Activated T-cell treated with anti-CD3 and anti-CD28 coated beads for 4 hours (primary cell): ENCODE measurements at regions not wholly inside any gene's neighbourhood (a gene's known extent, or its start where the extent isn't known, plus 50 kb on each side); places are given as distances from the start of the nearest gene placed in this dataset.

Source experiments
- DNase-seq: peaks from one replicate; pipeline ENCODE4 v3.0.0-alpha.2; 2020

DNA sequence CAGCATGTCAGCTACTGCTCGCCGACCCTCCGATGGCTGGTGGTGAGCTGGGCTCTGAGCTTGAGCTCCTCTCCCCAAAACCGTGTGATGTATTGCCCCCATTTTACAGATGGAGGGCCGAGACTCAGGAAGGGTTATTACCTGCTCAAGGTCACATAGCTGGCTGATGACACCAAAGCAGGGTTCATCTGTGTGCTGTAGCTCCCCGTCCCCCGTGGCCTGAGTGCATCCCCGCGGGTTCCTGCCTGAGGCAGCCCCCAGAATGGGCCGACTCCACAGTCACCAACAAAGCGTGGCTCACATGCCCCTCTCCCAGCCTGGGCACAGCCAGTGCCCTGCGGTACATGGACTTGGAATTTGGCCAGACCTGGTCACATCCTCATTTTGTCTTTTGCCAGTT lies 198.6 kb downstream of the TFCP2L1 start:
- DNase-seq, result no peak

DNA sequence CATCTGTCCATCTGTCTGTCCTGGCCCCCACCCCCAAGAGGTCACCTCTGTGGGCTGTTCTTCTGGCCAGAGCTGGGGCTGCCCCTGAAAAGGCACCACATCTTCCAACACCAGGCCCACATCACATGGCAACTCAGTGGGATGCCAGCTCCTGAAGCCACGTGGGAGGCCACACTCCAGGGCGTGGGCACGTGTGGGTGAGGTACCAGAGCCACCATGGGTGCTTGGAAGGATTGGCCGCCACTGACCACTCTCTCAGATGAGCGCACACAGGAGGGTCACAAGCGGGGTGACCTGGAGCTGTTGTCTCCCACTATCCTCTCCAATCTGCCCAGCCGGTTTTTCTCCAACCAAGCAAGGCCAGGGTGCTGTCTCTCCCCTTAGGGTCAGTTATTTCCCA lies 197.9 kb downstream of the TFCP2L1 start:
- DNase-seq, result no peak

DNA sequence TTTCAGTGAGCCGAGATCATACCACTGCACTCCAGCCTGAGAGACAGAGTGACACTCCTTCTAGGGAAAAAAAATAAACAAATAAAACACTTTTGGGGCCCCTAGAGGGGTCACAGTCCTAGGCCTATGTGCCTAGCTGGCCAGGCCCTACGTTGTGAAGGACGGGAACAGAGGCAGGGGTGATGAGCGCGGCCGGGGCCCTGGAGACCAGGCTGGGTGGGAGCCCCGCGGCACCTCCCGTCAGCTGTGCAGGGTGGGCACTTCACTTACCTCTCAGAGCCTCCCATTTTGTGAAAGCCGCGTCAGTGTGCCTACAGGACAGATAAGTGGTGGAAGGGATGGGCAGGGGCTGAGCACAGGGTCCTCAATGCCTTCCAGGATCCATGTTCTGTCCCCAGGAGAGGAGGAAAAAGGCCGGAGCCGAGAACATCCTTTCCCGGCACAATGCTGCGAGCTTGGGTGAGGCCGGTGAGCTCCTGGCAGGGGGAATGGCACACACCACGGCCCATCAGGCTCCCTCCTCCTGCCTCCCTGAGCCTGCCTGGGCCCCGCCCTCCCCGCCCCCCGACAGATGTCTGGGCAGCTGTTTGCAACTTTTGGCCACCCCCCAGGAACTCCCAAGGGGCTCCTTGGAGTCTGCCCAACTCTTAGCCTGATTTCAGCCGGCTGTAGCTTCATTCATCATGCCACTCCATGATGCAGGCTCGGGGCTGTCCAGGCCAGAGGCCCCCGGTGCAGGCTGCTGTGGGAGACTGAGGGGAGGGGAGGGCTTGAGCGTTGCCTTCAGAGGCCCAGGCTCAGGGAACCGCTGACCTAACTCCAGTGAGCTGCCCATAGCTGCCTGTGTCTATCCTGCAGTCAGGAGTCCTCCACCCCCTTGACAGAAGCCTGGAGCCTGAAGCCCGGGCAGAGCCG lies 196.5 kb downstream of the TFCP2L1 start:
- DNase-seq, result no peak

DNA sequence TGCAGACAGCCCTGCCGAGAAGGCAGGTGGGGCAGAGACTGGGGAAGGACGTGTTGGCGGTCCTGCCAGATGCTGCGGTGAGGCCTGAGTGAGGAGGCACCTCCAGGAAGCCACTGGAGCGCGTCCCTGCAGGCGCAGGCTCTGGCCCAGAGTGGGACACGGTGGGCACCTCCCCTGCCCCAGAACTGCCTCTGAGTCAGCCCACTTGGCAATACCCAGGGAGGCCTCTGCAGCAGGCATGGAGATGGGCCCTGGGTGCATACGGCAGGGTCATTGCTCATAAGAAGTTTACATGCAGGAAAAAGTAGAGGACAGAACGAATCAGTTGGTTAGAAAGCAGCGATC lies 195.9 kb downstream of the TFCP2L1 start:
- no peak for DNase-seq

DNA sequence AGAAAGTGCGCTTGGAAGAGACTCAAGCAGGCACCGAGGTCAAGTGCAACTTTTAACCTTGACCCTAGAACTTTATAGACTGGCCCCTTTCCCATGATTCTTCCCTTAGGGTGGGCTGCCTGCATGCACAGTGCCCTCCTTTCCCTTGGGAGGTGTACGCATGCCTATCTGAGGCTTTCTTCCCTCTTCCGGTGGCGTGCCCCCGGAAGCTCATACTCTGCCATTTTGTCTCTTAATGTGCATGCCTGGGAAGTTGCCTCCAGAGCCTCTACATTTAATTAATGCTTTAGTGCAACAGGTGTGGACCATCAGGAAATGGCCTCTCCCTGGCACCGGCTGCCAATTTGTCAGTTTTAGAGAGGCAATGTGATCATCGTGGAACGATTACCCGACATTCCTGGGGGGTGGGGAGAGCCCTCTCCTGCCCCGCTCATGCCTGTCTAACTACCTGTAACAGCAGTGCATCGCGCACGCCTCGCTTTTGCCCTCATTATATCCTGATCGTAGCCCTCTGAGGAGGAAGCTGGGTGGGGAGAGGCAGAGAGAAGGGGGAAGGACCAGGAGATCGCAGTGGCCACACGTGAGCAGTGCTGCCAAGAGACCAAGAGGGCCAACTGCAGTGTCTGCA lies 194.8 kb downstream of the TFCP2L1 start:
- no peak for DNase-seq

DNA sequence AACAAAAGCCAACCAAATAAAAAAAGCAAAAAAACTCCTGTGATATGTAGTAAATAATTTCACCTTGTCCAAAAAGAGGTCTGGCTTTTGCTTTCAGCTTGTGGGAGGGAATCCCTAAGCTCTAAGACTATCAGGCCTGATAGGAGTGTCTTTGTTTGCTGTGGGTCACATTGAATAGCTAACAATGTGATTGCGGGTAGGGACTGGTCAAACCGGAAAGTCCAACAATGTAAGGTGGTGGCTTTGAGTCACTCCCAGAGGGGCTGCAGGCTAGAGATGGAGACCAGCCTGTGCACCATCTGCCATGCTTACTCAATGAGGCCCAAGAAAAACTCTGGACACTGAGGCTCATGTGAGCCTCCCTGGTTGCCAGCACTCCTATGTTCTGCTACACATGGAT lies 192.9 kb downstream of the TFCP2L1 start:
- no peak for DNase-seq

DNA sequence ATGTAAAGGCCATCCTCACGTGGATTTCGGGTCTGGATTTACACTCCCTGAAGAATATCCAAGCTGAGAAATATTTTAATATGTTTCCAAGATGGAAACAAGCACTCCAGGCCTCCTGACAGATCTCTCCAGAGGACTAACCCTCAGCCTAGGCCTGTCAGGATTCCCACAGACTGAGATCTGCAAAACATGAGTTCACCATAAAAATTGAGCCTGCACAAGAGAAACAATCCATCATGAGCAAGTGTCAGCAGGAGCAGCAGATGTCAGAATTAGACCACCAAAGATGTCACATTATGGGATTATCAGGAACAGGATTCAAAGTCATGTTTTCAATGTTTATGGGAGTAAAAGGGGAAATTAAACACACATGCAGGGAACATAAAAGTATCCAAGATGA lies 191.3 kb downstream of the TFCP2L1 start:
- DNase-seq, result no peak

DNA sequence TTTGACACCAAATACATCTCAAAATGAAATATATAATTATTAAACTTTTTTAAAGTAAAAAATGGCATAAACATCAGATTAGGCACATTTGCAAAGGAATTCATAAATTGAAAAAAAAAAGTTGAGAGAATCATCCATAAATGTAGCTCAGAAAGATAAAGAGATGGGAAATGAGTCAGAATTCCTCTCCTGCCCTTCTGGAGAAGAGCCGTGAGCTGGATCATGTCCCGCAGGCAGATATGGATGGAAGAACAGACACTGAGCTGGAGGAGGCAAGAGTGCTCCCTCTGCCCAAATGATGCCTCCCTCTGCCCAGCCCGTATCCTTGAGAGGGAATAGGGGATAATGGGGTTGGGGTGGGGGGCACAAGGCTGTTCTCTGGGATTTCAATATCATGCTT lies 190.9 kb downstream of the TFCP2L1 start:
- DNase-seq, result no peak

DNA sequence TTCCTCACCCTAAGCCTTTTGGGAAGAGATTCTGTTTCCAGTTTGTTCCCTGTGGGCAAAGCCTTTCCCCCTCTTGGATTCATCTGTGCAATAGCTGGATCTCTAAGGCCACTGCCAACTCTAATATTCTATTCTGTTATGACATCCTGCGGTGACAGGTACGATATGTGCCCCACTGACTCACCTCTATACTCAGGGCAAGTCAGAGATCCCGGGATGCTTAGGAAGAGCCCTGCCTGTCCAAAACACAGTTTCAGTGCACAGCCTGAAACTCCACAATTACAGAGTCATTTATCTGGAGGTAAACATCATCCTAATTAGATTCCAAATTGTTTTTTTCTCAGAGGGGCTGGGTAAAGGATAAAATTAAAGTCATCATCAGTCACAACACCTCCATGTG lies 190.2 kb downstream of the TFCP2L1 start:
- no peak for DNase-seq

DNA sequence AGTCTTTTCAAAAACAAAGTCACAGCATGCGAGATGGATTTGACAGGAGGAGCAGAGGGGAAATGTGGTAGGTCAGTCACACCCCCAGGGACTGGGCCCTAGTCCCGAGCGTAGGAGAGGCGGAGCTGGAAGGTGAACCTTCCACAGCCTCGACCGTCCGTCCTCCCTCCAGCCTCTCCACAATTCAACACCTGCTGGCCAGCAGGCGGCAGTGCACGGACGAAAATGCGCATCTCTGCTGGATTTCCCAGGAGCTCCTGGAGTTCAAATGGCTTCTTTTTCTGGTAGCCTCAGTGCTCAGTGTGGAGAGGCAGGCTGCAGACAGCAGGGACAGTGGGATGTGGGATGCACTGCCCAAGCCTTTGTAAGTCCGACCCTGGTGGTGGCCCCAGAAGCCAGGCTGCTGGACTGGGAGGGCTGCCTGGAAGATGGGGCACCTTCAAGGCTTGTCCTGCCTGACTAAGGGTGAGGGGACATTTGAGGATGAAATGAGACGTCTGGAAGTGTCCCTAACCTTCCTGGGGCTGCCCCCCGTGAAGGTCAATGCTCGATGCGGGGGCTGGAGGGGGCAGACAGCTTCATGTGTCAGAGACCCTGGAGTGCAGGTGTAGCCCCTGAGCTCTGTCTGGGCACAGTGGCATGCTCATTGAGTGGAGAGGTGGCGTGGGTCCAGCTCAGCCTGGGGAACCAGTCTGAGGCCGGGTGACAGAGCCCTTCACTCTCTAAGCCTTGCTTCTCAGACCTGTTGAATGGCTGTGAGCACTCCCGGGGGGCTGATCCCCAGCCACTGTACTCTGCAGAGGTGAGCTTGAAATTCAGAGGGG lies 189.5 kb downstream of the TFCP2L1 start:
- DNase-seq, result no peak

DNA sequence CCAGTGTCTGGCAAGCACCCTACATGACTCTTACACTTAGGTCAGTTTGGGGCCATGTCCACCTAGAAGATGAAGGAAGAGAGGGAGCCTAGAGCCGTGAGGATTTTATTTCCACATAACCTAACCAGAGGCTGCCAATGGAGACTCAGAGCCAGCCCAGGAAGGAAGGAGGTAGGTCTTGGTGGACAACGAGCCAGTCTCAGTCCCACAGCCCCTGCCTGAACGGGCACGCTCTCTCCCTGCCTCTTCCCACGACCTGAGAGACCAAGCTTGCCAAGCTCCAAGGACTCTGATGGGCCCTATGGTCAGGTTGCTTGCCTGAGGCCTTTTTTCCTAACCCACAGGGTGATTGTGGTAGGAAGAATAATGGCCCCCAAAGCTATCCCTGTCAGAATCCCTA lies 188.4 kb downstream of the TFCP2L1 start:
- DNase-seq, result no peak

DNA sequence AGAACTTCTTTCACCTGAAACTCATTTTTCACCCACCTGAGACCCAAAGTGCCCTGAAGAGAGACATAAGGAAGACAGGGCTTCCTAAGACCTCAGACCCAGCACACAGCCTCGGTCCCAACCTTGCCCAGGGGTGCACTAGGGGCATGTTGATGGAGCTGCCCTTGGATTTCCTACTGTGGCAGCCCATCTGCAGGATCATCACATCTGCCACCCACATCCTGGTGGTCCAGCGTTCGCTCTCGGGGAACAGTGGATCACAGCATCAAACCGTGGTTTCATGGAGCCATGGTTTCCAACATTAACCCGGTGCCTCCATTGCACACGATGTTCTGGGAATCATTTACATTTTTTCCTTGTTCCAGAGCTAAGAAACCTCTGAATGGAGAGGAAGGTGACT lies 186.4 kb downstream of the TFCP2L1 start:
- no peak for DNase-seq

DNA sequence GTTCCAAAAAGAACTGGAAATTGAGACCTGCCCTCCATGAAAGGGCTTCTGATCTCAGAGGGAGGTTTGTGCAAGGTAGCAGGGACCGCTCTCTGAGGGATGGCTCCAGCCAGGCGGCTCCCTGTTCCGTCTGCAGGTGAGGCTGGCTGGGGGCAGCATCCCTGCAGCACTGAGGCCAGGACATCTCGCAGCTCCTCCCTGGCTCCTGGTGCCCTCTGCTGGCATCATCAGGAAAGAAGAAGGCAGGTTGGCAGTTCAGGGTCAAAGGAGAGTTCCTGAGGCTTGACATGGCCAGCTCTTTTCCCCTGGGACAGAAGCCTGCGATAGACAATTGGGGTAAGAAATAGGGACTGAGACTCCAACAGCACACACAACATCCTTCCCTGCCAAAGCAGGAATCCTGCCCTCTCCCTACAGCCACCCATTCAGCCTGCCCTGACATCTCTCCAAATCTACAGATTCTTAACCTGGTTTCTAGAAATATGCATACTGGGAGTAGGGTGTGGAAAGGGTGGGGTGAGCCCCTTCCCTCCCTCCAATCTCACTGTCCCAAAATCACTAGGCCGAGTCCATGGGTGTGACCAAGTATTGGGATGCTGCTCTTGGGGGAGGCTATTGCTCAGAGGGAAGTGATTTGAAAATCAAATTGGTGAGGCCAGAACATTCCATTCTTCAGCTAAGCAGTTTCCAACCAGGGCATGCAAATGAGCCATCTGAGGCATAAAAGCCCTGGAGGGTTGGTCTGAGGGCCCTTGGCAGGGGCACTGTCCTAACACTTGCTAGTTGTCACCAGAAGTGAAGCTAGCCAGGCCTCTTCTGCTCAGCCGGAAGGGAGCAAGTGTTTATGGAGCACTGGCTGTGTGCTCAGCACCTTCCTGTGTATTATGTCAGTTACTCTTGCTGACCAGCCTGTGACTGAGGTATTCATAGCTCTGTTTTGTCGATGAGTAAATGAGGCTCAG lies 185.4 kb downstream of the TFCP2L1 start:
- no peak for DNase-seq

DNA sequence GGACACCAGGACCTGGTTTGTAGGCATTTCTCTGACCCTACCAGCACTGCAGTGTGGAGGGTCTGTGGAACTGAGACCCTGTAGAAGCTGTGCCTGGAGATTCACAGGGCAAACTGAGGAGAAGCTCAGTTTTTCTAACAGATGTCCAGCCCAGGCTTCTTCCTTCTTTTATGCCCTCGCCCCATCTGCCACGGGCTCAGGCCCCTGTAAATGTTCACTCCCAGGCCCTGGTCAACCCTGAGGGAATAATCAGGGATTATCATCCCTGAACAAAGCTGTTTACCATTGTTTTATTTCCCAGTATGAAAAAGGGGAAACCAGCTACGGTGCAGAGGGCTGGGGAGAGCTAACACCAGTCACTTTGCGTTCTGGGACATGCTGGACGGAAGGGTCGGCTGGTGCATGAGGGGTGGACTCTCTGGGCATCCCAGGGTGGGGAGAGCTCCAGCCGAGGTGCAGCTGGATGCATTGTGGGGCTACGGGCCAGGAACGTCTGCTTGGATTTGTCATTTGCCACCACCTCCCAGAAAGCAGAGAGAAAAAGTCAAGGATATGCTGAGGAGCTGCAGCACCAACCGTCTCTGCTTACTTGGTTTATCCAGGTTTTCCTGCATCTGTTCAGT lies 183.8 kb downstream of the TFCP2L1 start:
- DNase-seq, result no peak

DNA sequence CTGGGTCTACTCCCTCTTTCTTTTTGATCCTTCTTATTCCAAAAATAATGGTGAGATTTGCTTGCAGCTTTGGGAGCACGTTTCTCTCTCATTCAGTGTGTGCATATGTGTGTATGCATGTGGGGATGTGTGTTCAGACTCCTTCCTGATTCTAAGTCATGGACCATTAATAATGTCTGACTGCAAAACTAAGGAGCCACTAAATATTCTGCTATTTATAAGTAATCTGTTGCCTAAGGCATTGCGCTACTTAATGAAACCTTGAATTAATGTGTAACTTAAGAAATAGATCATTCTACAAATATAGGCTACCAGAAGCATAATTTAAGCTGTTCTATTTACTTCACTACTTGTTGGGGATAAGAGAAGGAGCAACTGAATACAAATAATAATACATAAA lies 182.1 kb downstream of the TFCP2L1 start:
- DNase-seq, result no peak

DNA sequence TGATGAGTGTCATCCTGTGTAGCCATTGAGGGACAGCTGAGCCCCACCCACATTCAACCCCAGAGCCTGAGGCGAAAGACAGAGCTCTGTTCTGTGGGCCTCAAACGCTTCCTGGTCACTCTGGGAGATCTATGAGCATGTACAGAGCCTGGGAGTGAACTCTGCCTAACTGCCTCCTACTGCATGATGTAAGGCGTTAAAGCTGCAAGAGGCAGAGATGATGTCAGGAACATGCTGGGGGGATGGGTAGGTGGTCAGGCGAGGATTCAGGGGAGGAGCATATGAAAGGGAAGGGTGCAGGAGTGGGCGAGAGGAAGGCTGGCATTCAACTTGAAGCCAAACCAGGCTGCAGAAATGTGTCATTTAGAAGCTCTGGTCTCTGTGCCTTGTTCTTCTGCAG lies 181.0 kb downstream of the TFCP2L1 start:
- no peak for DNase-seq

DNA sequence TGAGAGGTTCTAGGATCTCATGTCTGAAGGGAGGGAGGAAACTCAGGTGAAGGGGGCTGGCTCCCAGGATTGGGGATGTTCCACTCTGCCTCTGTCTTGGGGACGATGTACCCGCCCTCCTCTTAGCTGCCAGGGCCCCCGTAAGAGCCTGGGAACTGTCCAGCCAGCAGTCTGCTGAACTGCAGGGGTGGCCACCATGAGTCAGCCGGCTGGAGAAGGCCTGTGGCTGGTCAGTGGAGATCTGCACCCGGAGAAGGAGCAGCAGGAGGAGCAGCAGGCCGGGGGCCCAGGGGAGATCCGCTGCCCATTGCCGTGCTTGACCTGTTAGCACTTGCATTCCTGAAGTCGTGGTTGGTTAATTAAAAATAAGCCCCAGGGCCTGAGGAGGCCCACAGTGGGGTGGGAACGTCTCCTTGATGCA lies 180.3 kb downstream of the TFCP2L1 start:
- DNase-seq, result no peak

DNA sequence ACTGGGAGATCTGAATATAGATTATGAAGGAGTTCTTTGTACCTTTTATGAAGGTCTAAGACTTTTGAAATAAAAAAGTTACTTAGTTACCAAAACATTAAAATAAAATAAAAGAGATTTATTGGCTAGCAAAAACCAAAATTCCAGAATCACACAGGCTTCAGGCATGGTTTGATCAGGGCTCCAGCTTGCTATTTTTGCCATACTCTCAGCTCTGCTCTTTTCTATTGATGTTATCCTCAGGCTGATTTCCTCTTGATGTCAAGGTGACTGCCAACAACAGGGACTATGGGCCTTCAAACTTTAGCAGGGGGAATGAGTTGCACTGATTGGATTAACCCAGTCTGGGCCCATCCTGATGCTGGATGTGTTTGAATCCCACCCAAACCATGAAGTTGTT lies 174.1 kb downstream of the TFCP2L1 start:
- no peak for DNase-seq

DNA sequence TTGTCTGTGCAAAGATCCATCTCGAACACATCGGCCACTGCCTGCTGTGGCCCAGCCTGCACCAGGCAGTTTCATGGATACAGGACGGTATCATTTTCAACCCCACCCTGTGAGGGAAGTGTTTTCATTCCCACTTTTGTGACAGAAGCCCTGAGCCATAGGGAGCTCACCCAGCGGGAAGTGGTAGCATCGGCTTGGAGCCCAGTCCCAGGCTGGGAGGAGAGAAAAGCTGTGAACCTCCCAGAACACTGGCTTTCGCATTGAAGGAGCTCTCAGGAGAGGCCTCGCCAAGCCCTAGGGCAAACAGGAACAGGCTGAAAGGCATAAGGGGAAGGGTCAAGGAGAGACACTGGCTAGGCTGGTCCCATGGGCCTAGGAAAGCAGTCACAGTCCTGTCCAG lies 166.1 kb downstream of the TFCP2L1 start:
- DNase-seq, result no peak

DNA sequence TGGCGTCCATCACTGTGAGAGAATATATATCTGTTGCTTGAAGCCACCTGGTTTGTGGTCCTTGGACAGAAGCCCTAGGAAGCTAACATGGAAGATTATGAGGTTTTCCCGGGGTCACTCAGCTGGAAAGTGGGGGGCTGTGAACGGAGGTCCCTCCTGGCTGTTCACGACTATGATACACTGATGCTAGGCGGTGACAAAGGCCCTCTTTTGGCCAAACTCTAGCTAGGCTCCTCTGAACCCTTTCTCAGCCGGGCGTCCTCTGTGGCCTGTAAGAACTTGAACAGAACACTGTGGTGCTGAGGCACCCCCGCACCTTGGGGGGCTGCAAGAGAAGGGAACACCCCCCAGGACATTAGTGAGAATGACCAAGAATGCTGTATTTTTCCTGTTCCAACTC lies 164.6 kb downstream of the TFCP2L1 start:
- DNase-seq, result no peak

DNA sequence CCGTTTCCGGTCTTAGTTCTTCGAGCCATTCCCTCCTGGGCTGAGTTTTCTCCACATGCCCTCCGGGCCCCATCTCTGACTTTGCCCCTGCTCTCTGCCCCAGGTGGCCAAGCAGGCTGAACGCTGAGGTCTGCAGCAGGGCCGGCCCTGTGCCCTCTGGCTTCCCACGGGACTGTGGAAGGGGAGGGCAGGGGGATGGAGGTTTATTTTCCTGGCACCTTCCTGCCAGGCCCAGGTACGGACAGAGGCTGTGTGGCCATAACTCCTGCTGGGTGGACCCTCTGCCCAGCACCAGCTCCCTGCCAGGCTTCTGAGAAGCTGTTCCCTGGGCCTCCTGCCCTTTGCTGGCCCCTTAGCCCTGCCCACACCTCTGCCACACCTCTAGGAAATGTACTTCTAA lies 164.0 kb downstream of the TFCP2L1 start:
- DNase-seq, result no peak

DNA sequence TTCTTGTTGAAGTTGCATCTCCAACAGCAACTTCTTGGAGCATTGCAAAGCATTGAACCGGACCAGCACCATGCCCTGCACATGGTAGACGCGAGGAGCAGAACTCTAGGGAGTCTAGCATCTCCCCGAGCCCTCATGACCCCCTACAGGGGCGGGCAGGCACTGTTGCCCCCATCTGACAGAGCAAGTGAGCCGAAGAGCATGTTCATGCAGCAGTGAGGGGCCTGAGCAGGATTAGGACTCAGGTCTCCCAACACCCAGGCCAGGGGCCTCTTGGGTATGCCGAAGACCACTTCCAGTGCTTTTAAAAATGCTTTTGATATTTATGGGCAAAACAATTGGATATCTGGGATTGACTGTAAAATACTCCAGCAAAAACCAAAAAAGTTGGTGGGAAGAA lies 163.3 kb downstream of the TFCP2L1 start:
- DNase-seq, result no peak
